ENCODE measurements at regions not wholly inside any gene's neighbourhood (a gene's known extent, or its start where the extent isn't known, plus 50 kb on each side); places are given as distances from the start of the nearest gene placed in this dataset.

- Histone ChIP-seq H3K36me3 (ENCODE audit: control insufficient read depth, insufficient read depth, low read length) (no peaks in the 10 kb centered on the region), H3K27me3 (ENCODE audit: control insufficient read depth, insufficient read depth, low read length) (no peaks in the 10 kb centered on the region), H3K4me3 (ENCODE audit: low read depth, low read length) (no peak overlapping the region)
- no peak for FAIRE-seq
- peak; percentile 81 for DNase-seq (ENCODE audit: low read depth)
- no peak for TF ChIP-seq CTCF (IDR thresholded peaks at IDR 0.05; ENCODE audit: insufficient read depth, low read length, severe bottlenecking)
These were observed 550.5 kb upstream of the AGTR1 start for GRCh38 chr3:148146947-148147826.

DNA sequence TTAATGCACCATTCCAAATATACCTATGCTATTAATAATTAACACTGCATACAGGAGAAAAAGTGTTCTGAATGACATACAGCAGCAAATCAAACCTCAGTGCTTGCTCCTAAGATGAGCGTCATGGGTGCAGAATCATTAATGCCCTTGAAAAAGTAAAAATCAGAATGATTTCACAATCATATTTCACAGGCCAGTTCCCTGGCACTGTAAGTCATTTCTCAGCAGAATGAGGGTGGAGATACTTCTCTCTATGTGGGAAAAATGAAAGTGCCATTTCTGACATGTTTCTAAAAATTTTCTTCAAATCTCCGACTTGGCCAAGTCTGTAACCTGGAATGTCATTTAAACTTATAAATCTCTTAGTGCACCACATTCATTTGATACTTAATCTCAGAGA lies 549.8 kb upstream of the AGTR1 start:
- FAIRE-seq (no peak), DNase-seq (ENCODE audit: low read depth) (no peak)
- TF ChIP-seq CTCF (IDR thresholded peaks at IDR 0.05; ENCODE audit: insufficient read depth, low read length, severe bottlenecking), result no peak
- H3K36me3 ChIP-seq (ENCODE audit: control insufficient read depth, insufficient read depth, low read length), result no peaks in the 10 kb centered on the region
- H3K27me3 ChIP-seq (ENCODE audit: control insufficient read depth, insufficient read depth, low read length), result no peaks in the 10 kb centered on the region
- H3K4me3 ChIP-seq (ENCODE audit: low read depth, low read length), result no peak overlapping the region

- no peak for DNase-seq (ENCODE audit: low read depth)
- no peak for FAIRE-seq
- H3K4me3 ChIP-seq (ENCODE audit: low read depth, low read length), result no peak overlapping the region
- H3K36me3 ChIP-seq (ENCODE audit: control insufficient read depth, insufficient read depth, low read length), result no peaks in the 10 kb centered on the region
- H3K27me3 ChIP-seq (ENCODE audit: control insufficient read depth, insufficient read depth, low read length), result no peaks in the 10 kb centered on the region
- no peak for TF ChIP-seq CTCF (IDR thresholded peaks at IDR 0.05; ENCODE audit: insufficient read depth, low read length, severe bottlenecking)
These were observed 548.1 kb upstream of the AGTR1 start for GRCh38 chr3:148149556-148149955.

DNA sequence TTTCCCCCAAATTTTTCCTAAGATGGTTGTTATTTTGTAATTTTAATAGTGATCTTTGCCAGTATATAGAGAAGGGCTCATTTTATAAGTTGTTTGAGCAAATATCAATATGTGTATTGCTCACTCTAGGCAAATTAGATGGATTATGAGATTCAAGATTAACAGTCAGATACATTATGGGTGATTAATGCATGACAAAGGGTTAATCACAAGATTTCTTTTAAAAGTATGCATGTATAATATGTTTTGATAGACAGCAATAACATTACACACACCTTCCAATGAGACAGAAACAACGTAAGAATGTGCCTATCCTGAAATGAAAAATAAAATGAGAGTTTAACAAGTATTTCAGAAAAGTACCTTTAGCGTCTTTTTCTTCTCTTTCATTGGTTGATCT lies 547.6 kb upstream of the AGTR1 start:
- no peak for FAIRE-seq

GRCh38 chr3:148158210-148158609 lies 539.5 kb upstream of the AGTR1 start:
- H3K36me3 ChIP-seq (ENCODE audit: control insufficient read depth, insufficient read depth, low read length), result no peaks in the 10 kb centered on the region
- DNase-seq (ENCODE audit: low read depth) (peak; percentile 72), FAIRE-seq (no peak)
- no peak overlapping the region for H3K4me3 ChIP-seq (ENCODE audit: low read depth, low read length)
- no peaks in the 10 kb centered on the region for H3K27me3 ChIP-seq (ENCODE audit: control insufficient read depth, insufficient read depth, low read length)
- no peak for TF ChIP-seq CTCF (IDR thresholded peaks at IDR 0.05; ENCODE audit: insufficient read depth, low read length, severe bottlenecking)

More for the DNA sequence above, 547.6 kb upstream of the AGTR1 start:
- Histone ChIP-seq H3K36me3 (ENCODE audit: control insufficient read depth, insufficient read depth, low read length) (no peaks in the 10 kb centered on the region), H3K4me3 (ENCODE audit: low read depth, low read length) (no peak overlapping the region), H3K27me3 (ENCODE audit: control insufficient read depth, insufficient read depth, low read length) (no peaks in the 10 kb centered on the region)
- peak; percentile 75 for DNase-seq (ENCODE audit: low read depth)
- TF ChIP-seq CTCF (IDR thresholded peaks at IDR 0.05; ENCODE audit: insufficient read depth, low read length, severe bottlenecking), result no peak

GRCh38 chr3:148162132-148162531 lies 535.6 kb upstream of the AGTR1 start:
- no peak overlapping the region for H3K4me3 ChIP-seq (ENCODE audit: low read depth, low read length)
- DNase-seq (ENCODE audit: low read depth), result no peak
- no peaks in the 10 kb centered on the region for H3K27me3 ChIP-seq (ENCODE audit: control insufficient read depth, insufficient read depth, low read length)
- TF ChIP-seq CTCF (IDR thresholded peaks at IDR 0.05; ENCODE audit: insufficient read depth, low read length, severe bottlenecking), result no peak
- no peak for FAIRE-seq
- no peaks in the 10 kb centered on the region for H3K36me3 ChIP-seq (ENCODE audit: control insufficient read depth, insufficient read depth, low read length)
